ENCODE measurements at regions not wholly inside any gene's neighbourhood (a gene's known extent, or its start where the extent isn't known, plus 50 kb on each side); places are given as distances from the start of the nearest gene placed in this dataset.

DNA sequence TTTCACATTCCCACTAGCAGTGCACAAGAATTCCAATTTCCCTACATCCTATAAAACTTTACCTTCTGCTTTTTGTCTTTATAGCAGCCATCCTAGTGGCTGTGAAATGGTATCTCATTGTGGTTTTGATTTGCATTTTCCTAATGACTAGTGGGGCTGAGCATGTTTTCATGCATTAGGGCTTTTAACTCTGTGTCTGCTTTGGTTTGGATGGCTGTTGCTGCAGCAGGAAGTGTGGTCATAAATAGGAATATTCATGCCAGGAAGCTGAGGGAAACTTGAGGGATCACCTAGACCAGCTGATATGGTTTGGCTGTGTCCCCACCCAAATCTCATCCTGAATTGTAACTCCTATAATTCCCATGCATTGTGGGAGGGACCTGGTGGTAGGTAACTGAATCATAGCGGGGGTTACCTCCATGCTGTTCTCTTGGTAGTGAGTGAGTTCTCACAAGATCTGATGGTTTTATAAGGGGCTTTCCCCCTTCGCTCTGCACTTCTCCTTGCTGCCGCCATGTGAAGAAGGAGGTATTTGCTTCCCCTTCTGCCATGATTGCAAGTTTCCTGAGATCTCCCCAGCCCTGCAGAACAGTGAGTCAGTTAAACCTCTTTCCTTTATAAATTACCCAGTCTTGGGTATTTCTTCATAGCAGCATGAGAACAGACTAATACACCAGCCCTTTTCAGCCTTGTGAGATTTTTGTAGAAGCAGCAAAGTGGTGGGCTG, 181.8 kb upstream of the PITRM1 start:
- TF ChIP-seq, protein P1, sequence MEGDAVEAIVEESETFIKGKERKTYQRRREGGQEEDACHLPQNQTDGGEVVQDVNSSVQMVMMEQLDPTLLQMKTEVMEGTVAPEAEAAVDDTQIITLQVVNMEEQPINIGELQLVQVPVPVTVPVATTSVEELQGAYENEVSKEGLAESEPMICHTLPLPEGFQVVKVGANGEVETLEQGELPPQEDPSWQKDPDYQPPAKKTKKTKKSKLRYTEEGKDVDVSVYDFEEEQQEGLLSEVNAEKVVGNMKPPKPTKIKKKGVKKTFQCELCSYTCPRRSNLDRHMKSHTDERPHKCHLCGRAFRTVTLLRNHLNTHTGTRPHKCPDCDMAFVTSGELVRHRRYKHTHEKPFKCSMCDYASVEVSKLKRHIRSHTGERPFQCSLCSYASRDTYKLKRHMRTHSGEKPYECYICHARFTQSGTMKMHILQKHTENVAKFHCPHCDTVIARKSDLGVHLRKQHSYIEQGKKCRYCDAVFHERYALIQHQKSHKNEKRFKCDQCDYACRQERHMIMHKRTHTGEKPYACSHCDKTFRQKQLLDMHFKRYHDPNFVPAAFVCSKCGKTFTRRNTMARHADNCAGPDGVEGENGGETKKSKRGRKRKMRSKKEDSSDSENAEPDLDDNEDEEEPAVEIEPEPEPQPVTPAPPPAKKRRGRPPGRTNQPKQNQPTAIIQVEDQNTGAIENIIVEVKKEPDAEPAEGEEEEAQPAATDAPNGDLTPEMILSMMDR (IDR thresholded peaks at IDR 0.05): no peak
- no peak for TF ChIP-seq ZFX (IDR thresholded peaks at IDR 0.05; ENCODE audit: borderline replicate concordance)
- H3K27ac ChIP-seq: no peak overlapping the region

DNA sequence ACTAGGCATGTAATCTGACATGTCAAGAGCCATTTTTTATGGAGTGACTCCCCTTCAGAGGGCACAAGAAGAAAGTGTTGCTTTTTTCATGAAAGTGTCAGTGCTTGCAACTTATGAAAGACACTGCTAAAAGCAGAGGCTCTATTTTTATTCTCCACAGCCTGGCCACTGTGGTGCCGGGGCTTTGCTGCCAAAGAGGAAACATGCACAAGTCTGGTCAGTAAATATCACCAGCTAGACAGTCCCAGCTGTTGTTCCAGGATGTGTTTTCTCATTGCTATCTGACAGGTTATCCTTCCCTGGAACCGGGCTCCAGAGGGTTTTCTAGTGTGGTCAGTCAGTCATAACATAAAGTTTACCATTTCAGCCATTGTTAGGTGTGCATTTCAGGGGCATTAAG, 180.7 kb upstream of the PITRM1 start:
- no peak overlapping the region for H3K27ac ChIP-seq
- TF ChIP-seq ZFX (IDR thresholded peaks at IDR 0.05; ENCODE audit: borderline replicate concordance): no peak
- TF ChIP-seq, protein P1 (IDR thresholded peaks at IDR 0.05): no peak

DNA sequence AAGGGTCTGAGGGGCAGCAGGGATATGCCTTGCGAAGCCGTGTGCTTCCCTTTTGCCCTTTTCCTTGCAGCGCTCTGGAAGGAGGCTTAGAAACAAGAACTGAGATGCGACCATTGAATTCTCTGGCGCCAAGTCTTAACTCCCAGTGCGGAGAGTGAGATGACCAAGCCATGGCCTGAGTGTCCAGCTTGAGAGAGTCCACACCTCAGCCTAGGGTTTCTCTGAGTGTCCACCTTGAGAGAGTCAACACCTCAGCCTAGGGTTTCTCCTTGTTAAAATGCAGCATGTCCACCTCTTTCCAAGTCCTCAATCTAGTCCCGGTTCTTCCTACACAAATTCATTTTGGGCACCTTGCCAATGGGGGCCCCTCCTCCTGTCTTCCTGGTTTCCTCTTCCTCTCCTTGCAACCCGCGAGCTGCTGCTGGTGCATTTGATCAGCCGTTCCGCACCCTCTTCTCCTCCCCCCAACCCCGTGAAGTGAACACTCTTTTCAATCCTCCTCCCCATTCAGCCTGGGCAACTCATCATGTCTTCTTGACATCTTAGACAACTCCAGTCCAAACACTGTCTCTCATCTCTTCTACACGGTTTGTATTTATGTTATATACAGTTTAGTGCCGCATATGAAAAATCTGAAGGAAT, 178.2 kb upstream of the PITRM1 start:
- TF ChIP-seq, protein P1 (IDR thresholded peaks at IDR 0.05): no peak
- TF ChIP-seq ZFX (IDR thresholded peaks at IDR 0.05; ENCODE audit: borderline replicate concordance): no peak
- H3K27ac ChIP-seq: no peak overlapping the region

DNA sequence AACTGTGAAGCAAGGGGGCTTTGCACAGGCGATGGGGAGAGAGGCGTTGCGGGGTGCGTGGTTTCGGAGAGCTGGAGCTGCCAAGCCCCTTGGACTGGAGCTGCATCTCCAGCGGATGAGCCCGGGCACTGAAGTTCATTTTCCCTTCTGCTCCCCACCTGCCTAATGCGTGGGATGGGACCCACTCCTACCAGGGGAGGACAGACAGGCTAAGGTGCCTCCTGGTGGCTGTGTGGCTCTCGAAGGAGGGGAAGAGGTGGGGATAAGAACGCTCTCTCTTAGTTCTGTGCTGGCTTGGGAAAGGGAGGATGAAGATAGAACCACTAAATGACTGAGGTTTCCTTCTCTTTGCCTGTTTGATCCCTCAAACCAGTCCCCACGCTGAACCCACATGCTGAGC, 177.6 kb upstream of the PITRM1 start:
- TF ChIP-seq ZFX (IDR thresholded peaks at IDR 0.05; ENCODE audit: borderline replicate concordance): no peak
- TF ChIP-seq, protein P1 (IDR thresholded peaks at IDR 0.05): no peak
- H3K27ac ChIP-seq: no peak overlapping the region

DNA sequence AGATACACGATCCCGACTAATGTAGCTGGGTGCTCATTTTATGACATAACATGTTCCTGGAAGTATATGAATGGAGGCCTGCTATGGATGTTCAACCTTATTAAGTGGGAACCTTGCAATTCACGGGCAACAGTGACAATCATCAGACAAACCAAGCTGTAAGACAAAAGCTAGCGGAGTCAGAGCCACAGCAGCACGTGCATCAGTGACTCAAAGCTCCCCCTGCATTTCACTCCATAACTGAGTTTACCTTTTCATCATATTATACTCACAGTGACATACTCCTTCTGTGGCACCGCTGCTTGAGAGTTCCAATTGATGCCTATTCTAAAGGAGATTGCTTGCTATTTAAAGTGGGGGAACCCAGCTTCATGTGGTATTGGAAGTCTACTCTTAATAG, 176.0 kb upstream of the PITRM1 start:
- TF ChIP-seq, protein P1 (IDR thresholded peaks at IDR 0.05): no peak
- no peak for TF ChIP-seq ZFX (IDR thresholded peaks at IDR 0.05; ENCODE audit: borderline replicate concordance)
- no peak overlapping the region for H3K27ac ChIP-seq

DNA sequence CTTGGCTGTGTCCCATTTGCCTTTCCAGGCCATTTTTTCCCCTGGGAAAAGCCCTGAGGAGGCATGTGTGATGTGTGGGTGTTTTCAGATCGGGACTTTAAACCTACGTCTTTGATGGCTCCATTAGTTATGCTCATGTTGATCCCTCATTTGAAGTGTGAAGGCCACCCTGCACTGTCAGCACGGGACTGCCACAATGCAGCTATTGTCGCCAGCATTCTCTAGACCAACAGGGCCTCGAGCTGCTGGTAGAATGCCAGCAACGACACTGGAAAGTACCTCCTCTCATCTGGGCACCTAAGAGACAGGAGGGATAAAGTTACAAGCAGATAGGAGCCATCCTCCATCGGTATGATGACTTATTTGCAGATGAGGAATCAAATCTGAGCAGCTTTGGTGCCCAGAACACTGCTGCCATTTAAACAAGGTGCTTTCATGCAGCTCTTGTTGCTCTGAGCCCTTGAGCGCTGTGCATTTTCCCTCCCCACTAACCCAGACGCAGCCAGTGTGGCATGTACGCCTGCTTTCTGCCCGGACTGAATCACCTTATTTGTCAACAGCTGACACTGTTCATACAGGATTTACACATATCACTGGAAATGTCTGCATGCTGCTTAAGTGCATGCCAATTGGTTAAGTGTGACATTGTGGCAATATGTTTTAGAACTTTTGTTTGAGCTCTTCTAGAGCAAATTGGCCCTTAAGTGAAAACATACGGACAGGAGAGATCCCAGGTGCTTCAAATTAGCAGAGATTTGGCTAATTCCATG, 175.0 kb upstream of the PITRM1 start:
- no peak for TF ChIP-seq ZFX (IDR thresholded peaks at IDR 0.05; ENCODE audit: borderline replicate concordance)
- TF ChIP-seq, protein P1 (IDR thresholded peaks at IDR 0.05): no peak
- H3K27ac ChIP-seq: no peak overlapping the region

Data from 22Rv1 (cell line).